ENCODE measurements at regions not wholly inside any gene's neighbourhood (a gene's known extent, or its start where the extent isn't known, plus 50 kb on each side); places are given as distances from the start of the nearest gene placed in this dataset.

GRCh38 chr5:2224689-2225088, 342.0 kb upstream of the IRX4 start:
- H3K4me1 ChIP-seq = 0 out of 2 replicates have a peak, but pooled peaks cover 6% of the 10 kb centered on the region
- H3K9me3 ChIP-seq = peaks cover 11% of the 10 kb centered on the region
- H3K27ac ChIP-seq = no peak overlapping the region
- H3K27me3 ChIP-seq = no peaks in the 10 kb centered on the region
- TF ChIP-seq Cebpa-rat (IDR thresholded peaks at IDR 0.05) = no peak
- no peak overlapping the region for H3K9ac ChIP-seq
- H3K36me3 ChIP-seq = no peaks in the 10 kb centered on the region
- H4K20me1 ChIP-seq = no peaks in the 10 kb centered on the region
- no peak overlapping the region for H3K4me2 ChIP-seq
- no peak overlapping the region for H3K4me3 ChIP-seq

GRCh38 chr5:2223303-2223702, 340.6 kb upstream of the IRX4 start:
- no peak overlapping the region for H3K4me3 ChIP-seq
- no peak overlapping the region for H3K9ac ChIP-seq
- no peaks in the 10 kb centered on the region for H3K36me3 ChIP-seq
- H3K27ac ChIP-seq = no peak overlapping the region
- no peaks in the 10 kb centered on the region for H3K27me3 ChIP-seq
- TF ChIP-seq Cebpa-rat (IDR thresholded peaks at IDR 0.05) = no peak
- H3K4me2 ChIP-seq = no peak overlapping the region
- no peaks in the 10 kb centered on the region for H4K20me1 ChIP-seq
- 0 out of 2 replicates have a peak, but pooled peaks cover 6% of the 10 kb centered on the region for H3K4me1 ChIP-seq
- H3K9me3 ChIP-seq = peaks cover 11% of the 10 kb centered on the region

GRCh38 chr5:2222246-2222992, 339.7 kb upstream of the IRX4 start:
- no peak overlapping the region for H3K4me3 ChIP-seq
- H3K4me2 ChIP-seq = no peak overlapping the region
- no peak for TF ChIP-seq Cebpa-rat (IDR thresholded peaks at IDR 0.05)
- H3K9me3 ChIP-seq = peaks cover 11% of the 10 kb centered on the region
- H4K20me1 ChIP-seq = no peaks in the 10 kb centered on the region
- H3K27ac ChIP-seq = no peak overlapping the region
- no peaks in the 10 kb centered on the region for H3K27me3 ChIP-seq
- 0 out of 2 replicates have a peak, but pooled peaks cover under 1% of the 10 kb centered on the region for H3K4me1 ChIP-seq
- no peak overlapping the region for H3K9ac ChIP-seq
- no peaks in the 10 kb centered on the region for H3K36me3 ChIP-seq

- Histone ChIP-seq H3K4me2 (no peak overlapping the region), H3K9me3 (peaks cover 11% of the 10 kb centered on the region), H3K36me3 (no peaks in the 10 kb centered on the region), H3K27ac (no peak overlapping the region), H4K20me1 (no peaks in the 10 kb centered on the region), H3K9ac (no peak overlapping the region), H3K4me1 (no peaks in the 10 kb centered on the region), H3K27me3 (no peaks in the 10 kb centered on the region), H3K4me3 (no peak overlapping the region)
- no peak for TF ChIP-seq Cebpa-rat (IDR thresholded peaks at IDR 0.05)
Observed at GRCh38 chr5:2221450-2221849, 338.7 kb upstream of the IRX4 start.

GRCh38 chr5:2220741-2221140, 338.0 kb upstream of the IRX4 start:
- no peak for TF ChIP-seq Cebpa-rat (IDR thresholded peaks at IDR 0.05)
- H3K27me3 ChIP-seq = no peaks in the 10 kb centered on the region
- no peak overlapping the region for H3K4me2 ChIP-seq

GRCh38 chr5:2219149-2219776, 336.5 kb upstream of the IRX4 start:
- H3K4me2 ChIP-seq = no peak overlapping the region
- no peak overlapping the region for H3K9ac ChIP-seq
- H3K27me3 ChIP-seq = no peaks in the 10 kb centered on the region
- no peaks in the 10 kb centered on the region for H3K36me3 ChIP-seq
- H3K9me3 ChIP-seq = peaks cover 11% of the 10 kb centered on the region
- TF ChIP-seq Cebpa-rat (IDR thresholded peaks at IDR 0.05) = no peak
- no peaks in the 10 kb centered on the region for H3K4me1 ChIP-seq
- H3K27ac ChIP-seq = no peak overlapping the region
- H3K4me3 ChIP-seq = no peak overlapping the region
- no peaks in the 10 kb centered on the region for H4K20me1 ChIP-seq

More at GRCh38 chr5:2220741-2221140, 338.0 kb upstream of the IRX4 start:
- H3K9me3 ChIP-seq = peaks cover 11% of the 10 kb centered on the region
- no peak overlapping the region for H3K4me3 ChIP-seq
- no peak overlapping the region for H3K9ac ChIP-seq
- no peaks in the 10 kb centered on the region for H3K4me1 ChIP-seq
- H3K27ac ChIP-seq = no peak overlapping the region
- no peaks in the 10 kb centered on the region for H4K20me1 ChIP-seq
- no peaks in the 10 kb centered on the region for H3K36me3 ChIP-seq

GRCh38 chr5:2217219-2217618, 334.5 kb upstream of the IRX4 start:
- H3K4me2 ChIP-seq = no peak overlapping the region
- H3K4me3 ChIP-seq = no peak overlapping the region
- no peak overlapping the region for H3K27ac ChIP-seq
- H3K36me3 ChIP-seq = no peaks in the 10 kb centered on the region
- TF ChIP-seq Cebpa-rat (IDR thresholded peaks at IDR 0.05) = no peak
- H3K9me3 ChIP-seq = peaks cover 11% of the 10 kb centered on the region
- no peak overlapping the region for H3K9ac ChIP-seq
- H3K27me3 ChIP-seq = no peaks in the 10 kb centered on the region
- H3K4me1 ChIP-seq = no peaks in the 10 kb centered on the region
- no peaks in the 10 kb centered on the region for H4K20me1 ChIP-seq

- no peak overlapping the region for H3K4me2 ChIP-seq
- H3K9ac ChIP-seq = no peak overlapping the region
- no peaks in the 10 kb centered on the region for H3K4me1 ChIP-seq
Observed at GRCh38 chr5:2214910-2215590, 332.3 kb upstream of the IRX4 start.

GRCh38 chr5:2213121-2213730, 330.5 kb upstream of the IRX4 start:
- H3K4me2 ChIP-seq = no peak overlapping the region
- no peak overlapping the region for H3K4me3 ChIP-seq
- H3K36me3 ChIP-seq = no peaks in the 10 kb centered on the region
- no peaks in the 10 kb centered on the region for H3K27me3 ChIP-seq
- H4K20me1 ChIP-seq = no peaks in the 10 kb centered on the region
- no peak overlapping the region for H3K9ac ChIP-seq
- TF ChIP-seq Cebpa-rat (IDR thresholded peaks at IDR 0.05) = no peak
- no peak overlapping the region for H3K27ac ChIP-seq
- no peaks in the 10 kb centered on the region for H3K9me3 ChIP-seq
- no peaks in the 10 kb centered on the region for H3K4me1 ChIP-seq

More at GRCh38 chr5:2214910-2215590, 332.3 kb upstream of the IRX4 start:
- no peaks in the 10 kb centered on the region for H4K20me1 ChIP-seq
- no peaks in the 10 kb centered on the region for H3K36me3 ChIP-seq
- H3K4me3 ChIP-seq = no peak overlapping the region
- no peaks in the 10 kb centered on the region for H3K27me3 ChIP-seq
- no peak overlapping the region for H3K27ac ChIP-seq
- no peak for TF ChIP-seq Cebpa-rat (IDR thresholded peaks at IDR 0.05)
- H3K9me3 ChIP-seq = no peaks in the 10 kb centered on the region
